ENCODE measurements at regions not wholly inside any gene's neighbourhood (a gene's known extent, or its start where the extent isn't known, plus 50 kb on each side); places are given as distances from the start of the nearest gene placed in this dataset.

DNA sequence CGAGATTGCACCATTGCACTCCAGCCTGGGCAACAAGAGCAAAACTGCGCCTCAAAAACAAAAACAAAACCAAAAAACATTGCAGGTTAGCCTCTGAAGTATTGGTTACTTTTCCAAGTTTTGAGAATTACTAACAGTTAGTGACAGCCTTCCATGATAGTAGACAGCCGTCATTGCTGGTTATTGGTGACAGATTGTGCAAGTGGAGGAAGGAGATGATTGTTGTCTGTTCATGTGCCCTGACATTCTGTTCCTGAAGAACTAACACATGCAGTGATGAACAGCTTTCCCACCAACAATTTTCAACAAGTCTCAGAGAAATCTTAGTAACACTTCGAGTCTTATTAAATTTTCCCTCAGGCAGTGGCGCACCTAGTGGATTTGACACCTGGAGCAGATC lies 89.3 kb upstream of the NAP1L1 start:
- Histone ChIP-seq H3K9me3 (ENCODE audit: low read depth, low read length) (no peaks in the 10 kb centered on the region), H3K27ac (no peak overlapping the region), H3K4me3 (no peak overlapping the region), H3K9ac (ENCODE audit: insufficient read length) (no peak overlapping the region), H3K36me3 (ENCODE audit: insufficient read depth, low read length) (no peaks in the 10 kb centered on the region)
- DNase-seq (ENCODE audit: low read depth, low spot score), result no peak
- TF ChIP-seq FOXP2 (optimal IDR thresholded peaks at IDR 0.05; ENCODE audit: control extremely low read depth, extremely low read length, insufficient read depth) (no peak), EZH2 (IDR thresholded peaks at IDR 0.05) (no peak), POLR2AphosphoS5 (IDR thresholded peaks at IDR 0.05; ENCODE audit: borderline replicate concordance, low read depth, low read length) (no peak)

DNA sequence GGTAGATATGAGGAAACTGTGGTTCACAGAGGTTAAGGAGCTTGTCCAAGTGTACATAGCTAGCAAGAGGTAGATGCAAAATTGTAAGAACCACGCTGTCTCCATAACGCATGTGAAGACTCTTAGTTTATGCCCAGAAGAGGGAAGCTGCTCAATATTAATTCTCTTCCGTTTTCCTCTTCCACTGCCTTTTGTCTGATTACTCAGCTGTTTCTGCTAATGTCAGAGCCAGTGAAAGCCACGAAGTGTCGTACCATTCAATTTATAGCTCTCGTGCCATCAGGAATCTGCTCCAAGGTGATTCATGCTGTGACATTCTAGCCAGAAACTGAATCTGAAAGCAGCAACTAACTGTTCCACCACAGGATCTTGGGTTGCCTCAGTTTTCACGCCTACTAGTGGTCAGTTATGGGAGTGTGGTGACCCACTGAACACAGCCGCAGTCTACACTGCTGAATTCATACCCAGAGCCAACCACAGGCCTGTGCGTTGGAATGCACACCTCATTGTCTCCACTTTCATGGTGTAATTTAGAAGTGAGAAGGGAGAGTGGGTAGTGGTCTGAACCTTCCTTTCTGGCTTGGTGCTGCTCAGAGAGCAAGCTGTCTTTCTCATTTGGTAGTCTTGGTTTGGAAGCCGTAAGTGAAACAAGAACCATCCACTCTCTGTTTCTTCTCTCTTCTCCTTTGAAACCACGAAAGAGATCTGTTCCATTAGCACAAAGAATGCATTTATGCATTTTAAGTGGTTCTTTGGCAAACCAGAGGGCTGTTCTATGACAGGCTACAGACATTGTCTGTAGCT lies 74.2 kb upstream of the NAP1L1 start:
- no peak for DNase-seq (ENCODE audit: low read depth, low spot score)
- TF ChIP-seq FOXP2 (optimal IDR thresholded peaks at IDR 0.05; ENCODE audit: control extremely low read depth, extremely low read length, insufficient read depth) (no peak), EZH2 (IDR thresholded peaks at IDR 0.05) (no peak), POLR2AphosphoS5 (IDR thresholded peaks at IDR 0.05; ENCODE audit: borderline replicate concordance, low read depth, low read length) (no peak)
- H3K4me3 ChIP-seq, result no peak overlapping the region; the same call in 1 of the 2 replicates
- H3K9ac ChIP-seq (ENCODE audit: insufficient read length), result no peak overlapping the region
- H3K9me3 ChIP-seq (ENCODE audit: low read depth, low read length), result no peaks in the 10 kb centered on the region
- H3K27ac ChIP-seq, result no peak overlapping the region
- H3K36me3 ChIP-seq (ENCODE audit: insufficient read depth, low read length), result no peaks in the 10 kb centered on the region

DNA sequence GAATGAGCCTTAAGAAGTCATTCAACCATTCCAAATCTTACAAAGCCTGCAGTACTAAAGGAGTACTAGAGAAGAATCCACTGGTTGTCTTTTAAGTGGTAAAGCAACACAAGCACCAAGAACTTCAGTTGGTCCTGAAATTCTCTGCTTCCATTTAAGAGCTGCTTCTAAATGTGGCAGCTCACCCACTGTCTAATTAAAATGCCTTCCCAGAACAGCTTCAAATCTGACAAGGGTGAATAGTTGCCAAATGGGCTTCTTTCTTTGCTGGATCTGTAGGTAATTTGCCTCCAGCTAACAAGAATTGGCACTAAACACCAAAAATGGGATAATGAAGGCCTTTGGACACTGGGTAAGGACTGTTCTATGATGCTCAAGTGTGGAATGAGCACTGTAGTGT lies 72.2 kb upstream of the NAP1L1 start:
- no peak for TF ChIP-seq EZH2 (IDR thresholded peaks at IDR 0.05)
- TF ChIP-seq FOXP2 (optimal IDR thresholded peaks at IDR 0.05; ENCODE audit: control extremely low read depth, extremely low read length, insufficient read depth), result no peak
- no peak for TF ChIP-seq POLR2AphosphoS5 (IDR thresholded peaks at IDR 0.05; ENCODE audit: borderline replicate concordance, low read depth, low read length)
- DNase-seq (ENCODE audit: low read depth, low spot score), result no peak
- Histone ChIP-seq H3K4me3 (no peak overlapping the region), H3K9ac (ENCODE audit: insufficient read length) (no peak overlapping the region), H3K27ac (peak overlapping the region; percentile 33; the same call in 1 of the 2 replicates), H3K36me3 (ENCODE audit: insufficient read depth, low read length) (no peaks in the 10 kb centered on the region), H3K9me3 (ENCODE audit: low read depth, low read length) (no peaks in the 10 kb centered on the region)

DNA sequence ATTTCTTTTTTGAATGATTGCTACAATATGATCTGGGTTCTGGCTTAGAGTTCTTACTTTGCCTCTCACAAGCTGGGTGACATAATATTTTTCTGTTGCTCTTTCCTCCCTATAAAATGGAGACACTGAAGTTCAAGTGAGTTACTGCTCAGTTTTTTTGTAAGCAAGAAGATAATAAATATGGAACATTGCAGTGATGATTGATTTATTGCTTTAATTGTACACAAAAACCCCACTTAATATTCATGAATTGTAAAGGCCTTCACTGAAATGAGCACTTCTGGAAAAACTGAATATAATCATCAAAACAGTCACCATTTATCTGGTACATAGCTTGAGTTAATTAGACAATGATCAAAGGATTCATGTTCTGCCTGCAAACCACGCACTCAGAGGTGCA lies 71.8 kb upstream of the NAP1L1 start:
- H3K9ac ChIP-seq (ENCODE audit: insufficient read length), result no peak overlapping the region
- no peaks in the 10 kb centered on the region for H3K9me3 ChIP-seq (ENCODE audit: low read depth, low read length)
- TF ChIP-seq POLR2AphosphoS5 (IDR thresholded peaks at IDR 0.05; ENCODE audit: borderline replicate concordance, low read depth, low read length) (no peak), FOXP2 (optimal IDR thresholded peaks at IDR 0.05; ENCODE audit: control extremely low read depth, extremely low read length, insufficient read depth) (no peak), EZH2 (IDR thresholded peaks at IDR 0.05) (no peak)
- peak overlapping the region; percentile 33; the same call in 1 of the 2 replicates for H3K27ac ChIP-seq
- no peaks in the 10 kb centered on the region for H3K36me3 ChIP-seq (ENCODE audit: insufficient read depth, low read length)
- H3K4me3 ChIP-seq, result no peak overlapping the region
- DNase-seq (ENCODE audit: low read depth, low spot score), result no peak

DNA sequence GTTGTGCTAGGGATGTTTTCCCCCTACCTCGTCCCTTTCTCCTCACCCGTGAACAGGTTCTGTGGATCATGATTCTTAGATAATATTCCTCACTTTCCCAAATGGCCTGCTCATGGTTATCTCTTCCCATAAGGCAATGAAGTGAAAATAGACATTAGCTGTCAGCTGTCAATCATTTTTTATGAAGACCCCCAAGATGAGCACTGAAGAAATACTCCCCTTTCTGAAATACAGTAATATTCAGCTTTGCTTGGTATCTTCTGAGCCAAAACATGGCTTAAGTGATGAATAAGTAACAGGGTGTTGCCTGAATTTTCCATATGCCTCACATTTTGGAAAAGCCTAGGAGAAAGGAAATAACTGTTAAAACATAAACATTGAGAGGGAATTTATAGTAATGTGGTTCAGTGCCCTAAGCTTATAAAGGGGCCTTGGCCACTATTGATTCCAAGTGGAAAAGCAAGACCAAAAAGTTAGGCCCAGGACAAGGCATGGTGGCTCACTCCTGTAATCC lies 70.7 kb upstream of the NAP1L1 start:
- DNase-seq (ENCODE audit: low read depth, low spot score), result no peak
- Histone ChIP-seq H3K36me3 (ENCODE audit: insufficient read depth, low read length) (no peaks in the 10 kb centered on the region), H3K4me3 (no peak overlapping the region), H3K9me3 (ENCODE audit: low read depth, low read length) (no peaks in the 10 kb centered on the region), H3K27ac (no peak overlapping the region), H3K9ac (ENCODE audit: insufficient read length) (no peak overlapping the region)
- TF ChIP-seq FOXP2 (optimal IDR thresholded peaks at IDR 0.05; ENCODE audit: control extremely low read depth, extremely low read length, insufficient read depth) (no peak), POLR2AphosphoS5 (IDR thresholded peaks at IDR 0.05; ENCODE audit: borderline replicate concordance, low read depth, low read length) (no peak), EZH2 (IDR thresholded peaks at IDR 0.05) (no peak)

DNA sequence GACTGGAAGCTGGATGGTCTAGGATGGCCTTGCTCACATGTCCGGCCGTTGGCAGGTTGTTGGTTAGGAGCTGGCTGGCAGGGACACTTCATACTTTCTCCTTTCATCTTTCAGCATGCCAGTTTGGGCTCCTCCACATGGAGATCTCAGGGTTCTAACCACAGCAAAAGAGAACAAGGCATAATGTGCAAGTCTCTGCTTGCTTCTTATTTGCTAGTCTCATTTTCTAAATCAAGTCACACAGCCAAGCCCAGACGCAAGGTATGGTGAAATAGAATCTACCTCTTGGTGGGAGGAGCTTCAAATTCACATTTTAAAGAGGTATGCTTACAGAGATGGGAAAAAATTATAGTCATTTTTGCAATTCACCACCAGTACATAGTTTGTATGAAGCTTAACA lies 69.1 kb upstream of the NAP1L1 start:
- no peaks in the 10 kb centered on the region for H3K9me3 ChIP-seq (ENCODE audit: low read depth, low read length)
- TF ChIP-seq FOXP2 (optimal IDR thresholded peaks at IDR 0.05; ENCODE audit: control extremely low read depth, extremely low read length, insufficient read depth) (no peak), POLR2AphosphoS5 (IDR thresholded peaks at IDR 0.05; ENCODE audit: borderline replicate concordance, low read depth, low read length) (no peak), EZH2 (IDR thresholded peaks at IDR 0.05) (no peak)
- H3K4me3 ChIP-seq, result no peak overlapping the region
- no peak overlapping the region for H3K9ac ChIP-seq (ENCODE audit: insufficient read length)
- H3K36me3 ChIP-seq (ENCODE audit: insufficient read depth, low read length), result no peaks in the 10 kb centered on the region
- H3K27ac ChIP-seq, result no peak overlapping the region
- DNase-seq (ENCODE audit: low read depth, low spot score), result no peak

DNA sequence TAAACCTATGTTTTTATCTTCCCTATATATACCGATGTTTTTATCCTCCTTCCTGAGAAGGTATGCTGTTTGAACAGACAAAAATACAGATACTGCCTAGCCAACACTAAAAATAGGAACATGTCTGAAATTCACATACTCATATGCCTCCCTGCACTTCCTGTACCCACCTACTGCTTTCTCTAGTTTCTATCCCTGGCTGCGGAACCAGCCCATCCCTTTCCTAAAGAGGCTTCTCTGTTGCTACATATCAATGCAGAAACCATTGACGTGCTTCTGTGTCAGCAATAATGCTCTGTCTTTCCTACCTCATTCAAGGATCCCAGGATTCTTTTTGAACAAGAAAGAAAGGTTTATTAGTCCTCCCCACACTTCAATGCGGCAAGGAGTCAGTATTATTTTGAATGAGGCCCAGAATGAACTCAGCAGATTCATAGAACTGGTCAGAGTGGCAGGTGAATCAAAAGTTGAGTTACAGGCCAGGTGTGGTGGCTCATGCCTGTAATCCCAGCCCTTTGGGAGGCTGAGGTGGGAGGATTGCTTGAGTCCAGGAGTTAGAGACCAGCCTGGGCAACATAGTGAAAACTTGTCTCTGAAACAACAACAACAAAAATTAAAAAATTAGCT lies 67.8 kb upstream of the NAP1L1 start:
- DNase-seq (ENCODE audit: low read depth, low spot score), result no peak
- no peak overlapping the region for H3K9ac ChIP-seq (ENCODE audit: insufficient read length)
- no peak overlapping the region for H3K27ac ChIP-seq
- no peak for TF ChIP-seq POLR2AphosphoS5 (IDR thresholded peaks at IDR 0.05; ENCODE audit: borderline replicate concordance, low read depth, low read length)
- TF ChIP-seq EZH2 (IDR thresholded peaks at IDR 0.05), result no peak
- TF ChIP-seq FOXP2 (optimal IDR thresholded peaks at IDR 0.05; ENCODE audit: control extremely low read depth, extremely low read length, insufficient read depth), result no peak
- H3K4me3 ChIP-seq, result no peak overlapping the region
- H3K9me3 ChIP-seq (ENCODE audit: low read depth, low read length), result no peaks in the 10 kb centered on the region
- no peaks in the 10 kb centered on the region for H3K36me3 ChIP-seq (ENCODE audit: insufficient read depth, low read length)

DNA sequence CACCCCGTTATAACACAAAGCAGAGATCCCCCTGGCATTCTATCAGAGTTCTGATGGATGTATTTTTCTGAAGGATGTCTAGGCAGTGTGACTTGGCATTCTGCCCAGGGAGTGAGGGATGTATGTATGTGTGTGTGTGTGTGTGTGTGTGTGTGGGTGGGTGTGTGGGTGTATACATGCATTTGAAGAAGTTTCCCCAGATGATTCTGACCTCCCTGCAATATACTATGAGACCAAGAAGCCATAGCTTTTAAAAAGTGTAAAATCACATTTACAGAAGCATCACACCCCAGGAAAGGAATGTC lies 59.7 kb upstream of the NAP1L1 start:
- no peak for DNase-seq (ENCODE audit: low read depth, low spot score)
- Histone ChIP-seq H3K9ac (ENCODE audit: insufficient read length) (no peak overlapping the region), H3K36me3 (ENCODE audit: insufficient read depth, low read length) (no peaks in the 10 kb centered on the region), H3K9me3 (ENCODE audit: low read depth, low read length) (no peaks in the 10 kb centered on the region), H3K4me3 (no peak overlapping the region), H3K27ac (no peak overlapping the region)
- TF ChIP-seq FOXP2 (optimal IDR thresholded peaks at IDR 0.05; ENCODE audit: control extremely low read depth, extremely low read length, insufficient read depth), result no peak
- no peak for TF ChIP-seq EZH2 (IDR thresholded peaks at IDR 0.05)
- no peak for TF ChIP-seq POLR2AphosphoS5 (IDR thresholded peaks at IDR 0.05; ENCODE audit: borderline replicate concordance, low read depth, low read length)
